Nephron progenitor cell (in vitro differentiated cells): ENCODE measurements at regions not wholly inside any gene's neighbourhood (a gene's known extent, or its start where the extent isn't known, plus 50 kb on each side); places are given as distances from the start of the nearest gene placed in this dataset.

Experiments used
- DNase-seq: peaks from one replicate; pipeline ENCODE4 v3.0.0; 2021
- H3K27ac Mint-ChIP-seq: 2 replicates; pipeline ENCODE4 v1.8.0; 2021; ENCODE audit warnings: mild to moderate bottlenecking, moderate library complexity, mixed read lengths
- H3K27me3 Mint-ChIP-seq: 2 replicates; pipeline ENCODE4 v1.8.0; 2021; ENCODE audit warnings: mild to moderate bottlenecking, low read depth, mixed read lengths; ENCODE audit not compliant: poor library complexity
- H3K36me3 Mint-ChIP-seq: 2 replicates; pipeline ENCODE4 v1.8.0; 2021; ENCODE audit warnings: low read depth, mixed read lengths
- H3K4me1 Mint-ChIP-seq: 2 replicates; pipeline ENCODE4 v1.8.0; 2021; ENCODE audit warnings: mixed read lengths
- H3K4me3 Mint-ChIP-seq: 2 replicates; pipeline ENCODE4 v1.8.0; 2021; ENCODE audit warnings: mild to moderate bottlenecking, moderate library complexity, mixed read lengths
- H3K9me3 Mint-ChIP-seq: 2 replicates; pipeline ENCODE4 v1.8.0; 2021; ENCODE audit warnings: mild to moderate bottlenecking, moderate library complexity, mixed read lengths
- TF ChIP-seq, protein P1 (sequence below): fragments of 200-600 bp; sonication (generic); IDR thresholded peaks from 2 replicates; pipeline ENCODE4 v1.5.0; 2021; ENCODE audit warnings: antibody characterized with exemption

GRCh38 chr18:72160510-72161445 is 383.4 kb downstream of the CBLN2 start:
- no peaks in the 10 kb centered on the region for H3K27me3 Mint-ChIP-seq
- no peak for DNase-seq
- TF ChIP-seq, protein P1, sequence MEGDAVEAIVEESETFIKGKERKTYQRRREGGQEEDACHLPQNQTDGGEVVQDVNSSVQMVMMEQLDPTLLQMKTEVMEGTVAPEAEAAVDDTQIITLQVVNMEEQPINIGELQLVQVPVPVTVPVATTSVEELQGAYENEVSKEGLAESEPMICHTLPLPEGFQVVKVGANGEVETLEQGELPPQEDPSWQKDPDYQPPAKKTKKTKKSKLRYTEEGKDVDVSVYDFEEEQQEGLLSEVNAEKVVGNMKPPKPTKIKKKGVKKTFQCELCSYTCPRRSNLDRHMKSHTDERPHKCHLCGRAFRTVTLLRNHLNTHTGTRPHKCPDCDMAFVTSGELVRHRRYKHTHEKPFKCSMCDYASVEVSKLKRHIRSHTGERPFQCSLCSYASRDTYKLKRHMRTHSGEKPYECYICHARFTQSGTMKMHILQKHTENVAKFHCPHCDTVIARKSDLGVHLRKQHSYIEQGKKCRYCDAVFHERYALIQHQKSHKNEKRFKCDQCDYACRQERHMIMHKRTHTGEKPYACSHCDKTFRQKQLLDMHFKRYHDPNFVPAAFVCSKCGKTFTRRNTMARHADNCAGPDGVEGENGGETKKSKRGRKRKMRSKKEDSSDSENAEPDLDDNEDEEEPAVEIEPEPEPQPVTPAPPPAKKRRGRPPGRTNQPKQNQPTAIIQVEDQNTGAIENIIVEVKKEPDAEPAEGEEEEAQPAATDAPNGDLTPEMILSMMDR: no peak
- H3K27ac Mint-ChIP-seq: no peak overlapping the region
- no peaks in the 10 kb centered on the region for H3K4me1 Mint-ChIP-seq
- no peaks in the 10 kb centered on the region for H3K9me3 Mint-ChIP-seq
- no peak overlapping the region for H3K4me3 Mint-ChIP-seq
- H3K36me3 Mint-ChIP-seq: no peaks in the 10 kb centered on the region

GRCh38 chr18:72155327-72155726 is 388.8 kb downstream of the CBLN2 start:
- no peak for DNase-seq
- H3K27ac Mint-ChIP-seq: no peak overlapping the region
- H3K36me3 Mint-ChIP-seq: no peaks in the 10 kb centered on the region
- H3K4me3 Mint-ChIP-seq: no peak overlapping the region
- no peaks in the 10 kb centered on the region for H3K27me3 Mint-ChIP-seq
- peaks cover 2% of the 10 kb centered on the region for H3K9me3 Mint-ChIP-seq
- TF ChIP-seq, protein P1: no peak
- H3K4me1 Mint-ChIP-seq: no peaks in the 10 kb centered on the region

DNA sequence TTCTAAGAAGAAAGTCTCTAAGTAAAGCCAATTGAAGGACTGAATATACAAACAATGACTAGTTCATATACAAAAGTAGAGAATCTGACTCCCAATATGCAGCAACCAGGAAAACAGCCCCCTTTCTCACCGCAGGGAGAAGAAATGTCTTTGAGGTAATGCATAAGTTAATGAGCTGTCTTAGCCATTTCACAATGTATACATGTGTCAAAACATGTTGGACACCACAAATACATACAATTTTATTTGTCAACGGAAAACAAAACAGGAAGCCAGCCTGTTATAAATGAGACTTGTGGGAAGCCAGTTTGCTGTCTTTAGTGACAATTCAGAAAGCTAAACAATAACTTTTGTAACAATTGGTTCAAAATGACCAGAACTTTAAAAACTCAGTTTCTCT is 389.2 kb downstream of the CBLN2 start:
- H3K4me1 Mint-ChIP-seq: no peaks in the 10 kb centered on the region
- no peak for DNase-seq
- H3K36me3 Mint-ChIP-seq: no peaks in the 10 kb centered on the region
- H3K27ac Mint-ChIP-seq: no peak overlapping the region
- TF ChIP-seq, protein P1: no peak
- H3K4me3 Mint-ChIP-seq: no peak overlapping the region
- H3K9me3 Mint-ChIP-seq: peaks cover 2% of the 10 kb centered on the region
- H3K27me3 Mint-ChIP-seq: no peaks in the 10 kb centered on the region

DNA sequence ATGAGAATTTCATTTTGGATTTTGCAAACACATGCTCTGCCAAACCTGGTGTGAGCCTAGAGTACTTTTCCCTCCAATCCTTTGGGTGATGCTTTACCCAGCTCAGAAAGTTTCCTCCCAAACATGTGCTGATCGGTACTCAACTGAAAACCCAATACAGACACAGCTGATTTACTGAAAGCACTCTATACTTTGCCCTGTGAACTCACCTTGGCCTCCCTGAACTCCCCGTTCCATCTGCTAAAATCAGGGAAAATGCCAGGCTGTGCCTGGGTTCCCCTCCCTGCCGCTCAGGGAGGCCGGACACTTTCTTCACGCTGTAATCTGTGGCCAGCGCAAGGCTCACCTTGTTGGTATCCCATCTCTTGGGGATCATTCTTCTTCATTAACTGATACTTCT is 391.2 kb downstream of the CBLN2 start:
- DNase-seq: no peak
- no peak overlapping the region for H3K27ac Mint-ChIP-seq
- no peaks in the 10 kb centered on the region for H3K27me3 Mint-ChIP-seq
- H3K4me3 Mint-ChIP-seq: no peak overlapping the region
- TF ChIP-seq, protein P1: no peak
- no peaks in the 10 kb centered on the region for H3K4me1 Mint-ChIP-seq
- H3K9me3 Mint-ChIP-seq: peaks cover 2% of the 10 kb centered on the region
- no peaks in the 10 kb centered on the region for H3K36me3 Mint-ChIP-seq

DNA sequence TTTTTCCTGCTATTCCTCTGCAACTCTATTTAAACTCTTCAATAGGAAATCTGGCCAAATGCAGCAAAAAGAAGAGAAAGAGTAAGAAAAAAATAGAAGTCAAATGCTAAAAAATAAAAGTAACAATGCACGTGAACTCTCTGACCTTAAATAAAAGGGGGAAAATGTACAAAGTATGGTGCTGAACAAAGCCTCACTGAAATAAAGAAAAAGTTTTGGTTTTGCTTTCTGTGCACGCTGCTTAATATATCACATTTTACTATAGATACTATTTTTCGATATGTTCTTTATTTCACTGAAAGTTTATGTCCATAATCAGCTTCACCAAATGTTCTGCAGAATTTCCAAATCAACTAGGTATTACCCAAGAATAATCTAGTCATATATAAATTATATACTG is 396.3 kb downstream of the CBLN2 start:
- Mint-ChIP-seq H3K27me3 (no peaks in the 10 kb centered on the region), H3K27ac (no peak overlapping the region), H3K9me3 (no peaks in the 10 kb centered on the region), H3K4me3 (no peak overlapping the region), H3K36me3 (no peaks in the 10 kb centered on the region), H3K4me1 (no peaks in the 10 kb centered on the region)
- TF ChIP-seq, protein P1: no peak
- no peak for DNase-seq

GRCh38 chr18:72140007-72140406 is 404.1 kb downstream of the CBLN2 start:
- Mint-ChIP-seq H3K27ac (no peak overlapping the region), H3K4me3 (no peak overlapping the region), H3K4me1 (no peaks in the 10 kb centered on the region), H3K36me3 (no peaks in the 10 kb centered on the region), H3K27me3 (no peaks in the 10 kb centered on the region), H3K9me3 (peaks cover 5% of the 10 kb centered on the region)
- TF ChIP-seq, protein P1: no peak
- no peak for DNase-seq
